Osteoblast (primary cell): ENCODE measurements at regions not wholly inside any gene's neighbourhood (a gene's known extent, or its start where the extent isn't known, plus 50 kb on each side); places are given as distances from the start of the nearest gene placed in this dataset.
A peak's percentile ranks its signal among the peaks of the same experiment; 100 is the strongest.

Source experiments
- DNase-seq: peaks from one replicate; pipeline ENCODE4 v3.0.0; 2011; ENCODE audit warnings: low spot score, mixed read lengths; ENCODE audit not compliant: insufficient read length; ENCODE audit errors: missing footprints
- H2AFZ ChIP-seq: 2 replicates; pipeline ENCODE4 v1.6.0; 2011; ENCODE audit warnings: mild to moderate bottlenecking, low read length
- H3K27ac ChIP-seq: 2 replicates; pipeline ENCODE4 v1.5.1; 2011; ENCODE audit warnings: mild to moderate bottlenecking, low read depth, low read length, moderate library complexity
- H3K27me3 ChIP-seq: 2 replicates; pipeline ENCODE4 v1.6.0; 2012; ENCODE audit warnings: mild to moderate bottlenecking, control low read depth, inconsistent platforms, low read length, moderate library complexity; ENCODE audit not compliant: insufficient read depth
- H3K36me3 ChIP-seq: 2 replicates; pipeline ENCODE4 v1.5.1; 2011; ENCODE audit warnings: mild to moderate bottlenecking, low read length, control low read depth, moderate library complexity; ENCODE audit not compliant: insufficient read depth
- H3K4me1 ChIP-seq: 2 replicates; pipeline ENCODE4 v1.5.1; 2011; ENCODE audit warnings: mild to moderate bottlenecking, low read length, control low read depth, moderate library complexity; ENCODE audit not compliant: insufficient read depth
- H3K4me2 ChIP-seq: 2 replicates; pipeline ENCODE4 v1.6.0; 2011; ENCODE audit warnings: mild to moderate bottlenecking, low read length; ENCODE audit not compliant: insufficient read depth
- H3K4me3 ChIP-seq: fragments of 200-600 bp; sonication (generic); 3 replicates; pipeline ENCODE4 v1.5.1; 2012; ENCODE audit warnings: mild to moderate bottlenecking, low read length, inconsistent platforms; ENCODE audit not compliant: insufficient read depth
- H3K79me2 ChIP-seq: 2 replicates; pipeline ENCODE4 v1.6.0; 2012; ENCODE audit warnings: mild to moderate bottlenecking, low read length, control low read depth, inconsistent platforms; ENCODE audit not compliant: insufficient read depth
- H3K9me3 ChIP-seq: 2 replicates; pipeline ENCODE4 v1.5.1; 2011; ENCODE audit warnings: low read depth, low read length, control low read depth
- H4K20me1 ChIP-seq: 2 replicates; pipeline ENCODE4 v1.6.0; 2012; ENCODE audit warnings: mild to moderate bottlenecking, low read length, control low read depth; ENCODE audit not compliant: insufficient read depth
- CTCF ChIP-seq: IDR thresholded peaks from 2 replicates; pipeline ENCODE4 v1.5.1; 2011; ENCODE audit warnings: mild to moderate bottlenecking, low read depth, low read length, moderate library complexity; ENCODE audit errors: extremely low read depth

GRCh38 chr4:164212714-164213113 lies 541.2 kb upstream of the SMIM31 start:
- no peak overlapping the region for H3K4me2 ChIP-seq
- H3K9me3 ChIP-seq = no peaks in the 10 kb centered on the region
- H3K4me3 ChIP-seq = no peak overlapping the region
- no peak overlapping the region for H2AFZ ChIP-seq
- no peak overlapping the region for H3K27ac ChIP-seq
- H3K79me2 ChIP-seq = no peaks in the 10 kb centered on the region
- no peak for TF ChIP-seq CTCF
- no peak for DNase-seq
- H3K4me1 ChIP-seq = no peaks in the 10 kb centered on the region
- no peaks in the 10 kb centered on the region for H4K20me1 ChIP-seq
- no peaks in the 10 kb centered on the region for H3K27me3 ChIP-seq
- no peaks in the 10 kb centered on the region for H3K36me3 ChIP-seq

- Histone ChIP-seq H3K36me3 (no peaks in the 10 kb centered on the region), H3K27ac (no peak overlapping the region), H3K4me1 (no peaks in the 10 kb centered on the region), H4K20me1 (no peaks in the 10 kb centered on the region), H3K79me2 (no peaks in the 10 kb centered on the region), H3K4me2 (no peak overlapping the region), H2AFZ (no peak overlapping the region), H3K9me3 (no peaks in the 10 kb centered on the region), H3K27me3 (no peaks in the 10 kb centered on the region), H3K4me3 (no peak overlapping the region)
- no peak for TF ChIP-seq CTCF
- DNase-seq = peak; percentile 32
Observed at GRCh38 chr4:164215113-164215741, 538.7 kb upstream of the SMIM31 start.

GRCh38 chr4:164221631-164222030 lies 532.3 kb upstream of the SMIM31 start:
- no peaks in the 10 kb centered on the region for H3K27me3 ChIP-seq

GRCh38 chr4:164224871-164225270 lies 529.1 kb upstream of the SMIM31 start:
- no peak for DNase-seq
- H3K27me3 ChIP-seq = no peaks in the 10 kb centered on the region
- H4K20me1 ChIP-seq = no peaks in the 10 kb centered on the region
- H3K4me3 ChIP-seq = no peak overlapping the region
- H3K27ac ChIP-seq = no peak overlapping the region
- H3K4me1 ChIP-seq = no peaks in the 10 kb centered on the region
- H2AFZ ChIP-seq = no peak overlapping the region
- no peak for TF ChIP-seq CTCF
- no peaks in the 10 kb centered on the region for H3K9me3 ChIP-seq
- H3K4me2 ChIP-seq = no peak overlapping the region
- no peaks in the 10 kb centered on the region for H3K36me3 ChIP-seq
- H3K79me2 ChIP-seq = no peaks in the 10 kb centered on the region

More at GRCh38 chr4:164221631-164222030, 532.3 kb upstream of the SMIM31 start:
- Histone ChIP-seq H3K79me2 (no peaks in the 10 kb centered on the region), H3K36me3 (no peaks in the 10 kb centered on the region), H4K20me1 (no peaks in the 10 kb centered on the region), H3K4me1 (no peaks in the 10 kb centered on the region), H2AFZ (no peak overlapping the region), H3K4me2 (no peak overlapping the region), H3K9me3 (no peaks in the 10 kb centered on the region), H3K27ac (no peak overlapping the region), H3K4me3 (no peak overlapping the region)
- no peak for TF ChIP-seq CTCF
- no peak for DNase-seq
